ENCODE measurements at regions not wholly inside any gene's neighbourhood (a gene's known extent, or its start where the extent isn't known, plus 50 kb on each side); places are given as distances from the start of the nearest gene placed in this dataset.

DNA sequence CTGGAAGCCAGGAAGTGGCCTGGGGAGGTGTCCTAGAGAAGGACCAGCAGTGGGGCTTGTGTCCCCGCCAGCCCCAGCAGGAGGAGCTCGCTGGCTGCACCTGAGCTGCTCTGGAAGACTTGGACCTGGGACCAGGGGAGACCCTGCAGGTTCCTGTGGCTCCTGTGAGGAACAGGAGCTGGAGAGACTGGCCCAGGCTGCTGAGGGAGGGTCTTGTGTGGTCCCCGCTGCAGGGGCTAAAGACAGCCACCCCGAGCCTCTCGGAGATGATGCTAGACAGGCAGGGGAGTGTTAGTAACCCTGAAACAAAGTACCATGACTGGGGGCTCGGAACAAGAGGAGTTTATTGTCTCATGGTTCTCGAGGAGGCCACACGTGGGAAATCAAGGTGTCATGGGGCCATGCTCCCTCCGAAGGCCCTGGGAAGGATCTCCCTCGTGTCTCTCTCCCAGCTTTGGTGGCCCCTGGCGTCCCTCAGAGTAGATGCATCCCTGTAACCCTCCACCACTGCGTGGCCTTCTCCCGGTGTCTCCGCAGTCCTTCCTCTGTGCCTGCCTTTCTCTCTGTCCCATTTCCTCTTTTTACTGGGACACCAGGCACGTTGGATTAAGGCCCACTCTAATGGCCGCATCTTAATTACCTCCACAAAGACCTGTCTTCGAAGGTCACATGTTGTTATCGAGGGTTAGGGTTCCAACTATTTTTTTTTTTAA lies 348.4 kb downstream of the GLRX3 start:
- TF ChIP-seq, protein P1, sequence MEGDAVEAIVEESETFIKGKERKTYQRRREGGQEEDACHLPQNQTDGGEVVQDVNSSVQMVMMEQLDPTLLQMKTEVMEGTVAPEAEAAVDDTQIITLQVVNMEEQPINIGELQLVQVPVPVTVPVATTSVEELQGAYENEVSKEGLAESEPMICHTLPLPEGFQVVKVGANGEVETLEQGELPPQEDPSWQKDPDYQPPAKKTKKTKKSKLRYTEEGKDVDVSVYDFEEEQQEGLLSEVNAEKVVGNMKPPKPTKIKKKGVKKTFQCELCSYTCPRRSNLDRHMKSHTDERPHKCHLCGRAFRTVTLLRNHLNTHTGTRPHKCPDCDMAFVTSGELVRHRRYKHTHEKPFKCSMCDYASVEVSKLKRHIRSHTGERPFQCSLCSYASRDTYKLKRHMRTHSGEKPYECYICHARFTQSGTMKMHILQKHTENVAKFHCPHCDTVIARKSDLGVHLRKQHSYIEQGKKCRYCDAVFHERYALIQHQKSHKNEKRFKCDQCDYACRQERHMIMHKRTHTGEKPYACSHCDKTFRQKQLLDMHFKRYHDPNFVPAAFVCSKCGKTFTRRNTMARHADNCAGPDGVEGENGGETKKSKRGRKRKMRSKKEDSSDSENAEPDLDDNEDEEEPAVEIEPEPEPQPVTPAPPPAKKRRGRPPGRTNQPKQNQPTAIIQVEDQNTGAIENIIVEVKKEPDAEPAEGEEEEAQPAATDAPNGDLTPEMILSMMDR (IDR thresholded peaks at IDR 0.05), result no peak
- no peak for TF ChIP-seq EP300 (IDR thresholded peaks at IDR 0.05)
